IMR-90 (cell line): ENCODE measurements at regions not wholly inside any gene's neighbourhood (a gene's known extent, or its start where the extent isn't known, plus 50 kb on each side); places are given as distances from the start of the nearest gene placed in this dataset.

ENCODE experiments used
- CEBPB ChIP-seq: IDR thresholded peaks from 2 replicates; pipeline ENCODE4 v1.6.1; 2012; ENCODE audit warnings: low read depth, low read length, improper control_type of control experiment
- CHD1 ChIP-seq: IDR thresholded peaks from 2 replicates; pipeline ENCODE4 v1.6.1; 2012; ENCODE audit warnings: low read depth, low read length, improper control_type of control experiment
- CTCF ChIP-seq: conservative IDR thresholded peaks from 2 replicates; pipeline ENCODE4 v1.5.1; 2012; ENCODE audit warnings: mild to moderate bottlenecking, low read depth, low read length, improper control_type of control experiment
- MAFK ChIP-seq: IDR thresholded peaks from 2 replicates; pipeline ENCODE4 v1.6.1; 2012; ENCODE audit warnings: low read depth, low read length, improper control_type of control experiment
- MAZ ChIP-seq: IDR thresholded peaks from 2 replicates; pipeline ENCODE4 v1.6.1; 2012; ENCODE audit warnings: low read depth, mild to moderate bottlenecking, low read length, improper control_type of control experiment, moderate library complexity, borderline replicate concordance
- MXI1 ChIP-seq: IDR thresholded peaks from 2 replicates; pipeline ENCODE4 v1.6.1; 2012; ENCODE audit warnings: low read depth, mild to moderate bottlenecking, low read length, moderate library complexity, borderline replicate concordance
- POLR2A ChIP-seq: IDR thresholded peaks from 2 replicates; pipeline ENCODE4 v1.6.1; 2012; ENCODE audit warnings: mild to moderate bottlenecking, low read depth, low read length
- RAD21 ChIP-seq: IDR thresholded peaks from 2 replicates; pipeline ENCODE4 v1.6.1; 2012; ENCODE audit warnings: low read length, improper control_type of control experiment
- RCOR1 ChIP-seq: IDR thresholded peaks from 2 replicates; pipeline ENCODE4 v1.6.1; 2012; ENCODE audit warnings: mild to moderate bottlenecking, low read length, improper control_type of control experiment; ENCODE audit not compliant: insufficient replicate concordance
- RFX5 ChIP-seq: IDR thresholded peaks from 2 replicates; pipeline ENCODE4 v1.8.0; 2012; ENCODE audit warnings: low read depth, mild to moderate bottlenecking, low read length, moderate library complexity
- SMC3 ChIP-seq: fragments of 150-350 bp; IDR thresholded peaks from 2 replicates; pipeline ENCODE4 v1.6.1; 2016; ENCODE audit warnings: low read depth, mild to moderate bottlenecking, antibody characterized with exemption, low read length, moderate library complexity
- USF2 ChIP-seq: fragments of 150-350 bp; IDR thresholded peaks from 2 replicates; pipeline ENCODE4 v1.6.1; 2017; ENCODE audit warnings: mild to moderate bottlenecking, antibody characterized with exemption, low read length, low read depth
- TF ChIP-seq, protein P1 (sequence below): fragments of 150-350 bp; IDR thresholded peaks from 2 replicates; pipeline ENCODE4 v1.6.1; 2016; ENCODE audit warnings: low read depth, mild to moderate bottlenecking, low read length, moderate library complexity, borderline replicate concordance

DNA sequence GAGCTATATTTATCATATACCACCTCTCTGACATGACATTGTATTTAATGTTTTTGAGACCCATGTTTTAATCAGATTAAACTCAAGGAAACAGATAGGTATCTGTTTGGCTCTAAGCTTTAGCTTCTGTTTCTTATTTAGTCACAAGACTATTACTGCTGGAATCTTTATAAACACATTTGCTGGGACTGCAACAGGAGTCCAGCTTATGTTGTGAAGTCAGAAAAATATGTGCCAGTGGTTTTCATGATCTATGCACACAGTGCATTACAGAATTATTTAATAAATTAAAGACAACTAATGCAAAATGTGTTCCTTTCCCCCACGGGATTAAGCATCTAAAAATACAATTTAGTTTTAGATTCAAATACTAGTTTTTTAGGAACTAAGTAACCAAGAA is 338.9 kb downstream of the ZEB2 start:
- TF ChIP-seq MAFK (no peak), CTCF (no peak), CEBPB (no peak), CHD1 (no peak), POLR2A (no peak), RAD21 (no peak), MAZ (no peak), RCOR1 (no peak), USF2 (no peak), RFX5 (no peak), MXI1 (no peak), SMC3 (no peak)
- TF ChIP-seq, protein P1, sequence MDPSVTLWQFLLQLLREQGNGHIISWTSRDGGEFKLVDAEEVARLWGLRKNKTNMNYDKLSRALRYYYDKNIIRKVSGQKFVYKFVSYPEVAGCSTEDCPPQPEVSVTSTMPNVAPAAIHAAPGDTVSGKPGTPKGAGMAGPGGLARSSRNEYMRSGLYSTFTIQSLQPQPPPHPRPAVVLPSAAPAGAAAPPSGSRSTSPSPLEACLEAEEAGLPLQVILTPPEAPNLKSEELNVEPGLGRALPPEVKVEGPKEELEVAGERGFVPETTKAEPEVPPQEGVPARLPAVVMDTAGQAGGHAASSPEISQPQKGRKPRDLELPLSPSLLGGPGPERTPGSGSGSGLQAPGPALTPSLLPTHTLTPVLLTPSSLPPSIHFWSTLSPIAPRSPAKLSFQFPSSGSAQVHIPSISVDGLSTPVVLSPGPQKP = no peak
